GM19351 (cell line): ENCODE measurements at regions not wholly inside any gene's neighbourhood (a gene's known extent, or its start where the extent isn't known, plus 50 kb on each side); places are given as distances from the start of the nearest gene placed in this dataset.

Experiments
- ATAC-seq: cut with Tn5 transposase; IDR thresholded peaks from one replicate; pipeline ENCODE4 v1.9.1; 2021; ENCODE audit warnings: mild to moderate bottlenecking, moderate library complexity; ENCODE audit not compliant: unreplicated experiment

- ATAC-seq: no peak
Measured at GRCh38 chr17:77746393-77746792, 212.1 kb upstream of the TNRC6C start.

GRCh38 chr17:77746896-77747554 is 211.5 kb upstream of the TNRC6C start:
- ATAC-seq: no peak

- ATAC-seq: no peak
Measured at GRCh38 chr17:77748436-77748835, 210.1 kb upstream of the TNRC6C start.

- ATAC-seq: no peak
Measured at GRCh38 chr17:77749321-77749751, 209.2 kb upstream of the TNRC6C start.

GRCh38 chr17:77749989-77750388 is 208.5 kb upstream of the TNRC6C start:
- ATAC-seq: no peak

- no peak for ATAC-seq
Measured at GRCh38 chr17:77750427-77751043, 208.0 kb upstream of the TNRC6C start.

DNA sequence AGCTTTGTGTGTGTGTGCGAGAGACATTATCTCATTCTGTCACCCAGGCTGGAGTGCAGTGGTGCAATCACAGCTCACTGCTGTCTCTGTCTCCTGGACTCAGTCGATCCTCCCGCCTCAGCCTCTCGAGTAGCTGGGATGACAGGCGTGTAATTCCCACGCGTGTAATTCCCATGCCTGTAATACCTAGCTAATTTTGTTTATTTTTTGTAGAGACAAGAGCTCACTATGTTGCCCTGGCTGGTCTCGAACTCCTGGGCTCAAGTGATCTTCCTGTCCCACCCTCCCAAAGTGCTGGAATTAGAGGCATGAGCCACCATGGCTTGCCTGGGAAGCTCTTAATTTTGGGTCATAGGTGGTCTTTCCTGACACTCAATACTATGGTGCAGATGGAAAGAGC is 205.3 kb upstream of the TNRC6C start:
- ATAC-seq: no peak

- ATAC-seq: no peak
Measured at GRCh38 chr17:77753691-77754245, 204.7 kb upstream of the TNRC6C start.

DNA sequence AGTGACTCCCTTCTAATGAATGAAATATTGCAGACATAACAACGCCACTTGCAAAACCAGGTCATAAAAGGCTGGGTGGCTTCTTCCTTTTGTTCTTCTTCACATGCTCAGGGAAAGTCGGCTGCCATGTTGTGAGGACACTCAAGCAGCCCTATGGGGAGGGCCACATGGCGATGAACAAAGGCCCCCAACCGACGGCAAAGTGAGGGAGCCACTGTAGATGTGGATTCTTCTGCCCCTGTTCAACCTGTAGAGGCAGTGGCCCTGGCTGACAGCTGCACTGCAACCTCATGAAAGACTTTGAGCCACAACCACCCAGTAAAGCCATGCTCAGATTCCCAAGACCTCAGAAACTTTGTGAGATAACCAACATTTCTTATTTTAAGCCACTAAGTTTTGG is 203.5 kb upstream of the TNRC6C start:
- ATAC-seq: no peak

DNA sequence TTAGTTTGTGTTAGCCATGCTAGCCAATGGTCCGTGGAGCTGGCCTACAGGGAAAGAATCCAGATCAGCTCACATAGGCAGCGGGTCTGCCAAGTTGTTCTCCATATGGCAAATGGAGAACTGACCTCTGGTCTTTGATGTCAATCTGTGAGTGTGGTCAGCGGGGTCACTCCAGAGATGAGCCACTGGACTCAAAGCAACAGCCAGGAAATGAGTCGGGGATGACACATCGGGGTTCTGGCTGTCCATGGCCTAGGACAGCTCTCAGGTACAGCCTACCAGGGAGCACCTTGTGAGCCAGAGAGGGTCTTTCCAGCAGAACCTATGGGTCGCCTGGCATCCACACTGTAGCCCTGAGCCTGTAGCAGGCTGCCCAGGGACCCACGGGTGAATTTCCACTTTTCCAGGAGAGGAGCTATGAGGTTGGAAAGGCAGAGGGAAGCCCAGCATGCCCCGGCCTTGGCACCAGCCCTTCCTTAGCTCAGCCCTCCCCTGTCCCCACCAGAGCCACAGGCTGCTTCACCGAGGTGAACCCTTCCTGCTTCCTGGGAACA is 203.0 kb upstream of the TNRC6C start:
- ATAC-seq: no peak

DNA sequence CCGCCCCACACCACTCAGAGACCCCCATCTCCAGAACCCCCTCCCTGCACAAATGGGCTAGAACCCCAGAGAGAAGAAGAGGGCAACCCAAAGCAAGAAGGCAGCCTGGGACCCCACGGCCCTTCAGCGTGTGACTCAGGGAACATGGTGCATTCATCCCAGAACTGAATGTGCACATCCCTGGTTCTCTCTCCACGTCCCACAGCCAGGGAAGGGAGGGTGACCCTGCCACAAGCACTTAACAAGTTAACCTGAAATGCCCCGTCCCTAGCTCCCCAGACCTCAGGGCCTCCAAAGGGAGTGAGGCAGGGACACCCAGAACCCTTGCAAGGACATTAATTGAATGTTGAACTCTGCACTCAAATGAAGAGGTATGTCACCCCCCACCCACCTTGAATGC is 202.5 kb upstream of the TNRC6C start:
- ATAC-seq: no peak

DNA sequence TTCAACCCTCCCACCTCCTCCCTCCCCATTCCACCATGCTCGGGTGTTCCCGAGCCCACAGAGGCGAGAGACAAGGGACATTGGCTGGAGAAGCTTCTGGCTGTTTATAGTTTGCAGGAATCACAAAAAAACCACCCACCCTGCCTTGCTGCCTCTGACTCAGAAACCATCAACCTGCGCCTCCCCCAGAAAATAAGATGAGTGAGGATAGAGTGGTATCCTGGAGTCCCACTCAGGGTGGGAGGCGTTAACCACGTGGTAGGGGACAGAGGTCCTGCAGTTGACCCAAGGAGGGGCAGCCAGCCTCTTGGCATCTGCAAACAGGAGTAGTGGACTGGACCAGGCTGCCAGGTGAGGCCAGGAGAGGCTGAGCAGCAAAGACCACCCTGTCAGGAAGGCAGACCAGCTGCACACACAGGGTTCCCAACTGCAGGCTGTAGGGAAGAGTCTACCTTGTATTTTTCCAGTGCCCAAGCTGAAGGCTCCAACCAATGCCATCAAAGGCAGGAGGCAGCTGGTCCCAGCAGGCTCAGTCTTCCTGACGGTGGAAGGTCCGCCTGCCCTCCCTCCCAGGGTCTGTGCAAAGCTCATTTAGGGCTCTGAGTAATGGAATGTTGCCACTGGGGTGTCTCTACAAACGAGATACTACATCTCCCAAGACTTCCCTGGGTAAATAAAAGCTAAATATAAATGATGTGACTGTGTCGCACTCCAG is 201.5 kb upstream of the TNRC6C start:
- no peak for ATAC-seq

DNA sequence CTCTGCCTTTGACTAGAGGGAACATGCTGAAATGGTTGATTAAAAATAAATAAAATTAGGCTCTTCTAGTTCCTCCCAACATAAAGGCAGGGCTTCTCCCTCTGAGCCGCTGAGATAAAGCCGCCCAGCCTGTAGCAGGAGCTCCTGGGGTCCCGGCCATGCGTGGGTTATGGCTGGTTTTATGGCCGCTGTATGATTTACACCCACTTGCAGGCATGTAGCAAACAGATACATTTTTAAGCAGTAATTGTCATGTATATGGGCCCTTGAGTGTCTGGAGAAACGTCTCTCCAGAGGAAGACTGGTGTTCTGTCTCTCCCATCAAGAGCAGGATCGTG is 201.0 kb upstream of the TNRC6C start:
- no peak for ATAC-seq

GRCh38 chr17:77763023-77763422 is 195.5 kb upstream of the TNRC6C start:
- no peak for ATAC-seq

GRCh38 chr17:77763575-77763974 is 194.9 kb upstream of the TNRC6C start:
- ATAC-seq: no peak

DNA sequence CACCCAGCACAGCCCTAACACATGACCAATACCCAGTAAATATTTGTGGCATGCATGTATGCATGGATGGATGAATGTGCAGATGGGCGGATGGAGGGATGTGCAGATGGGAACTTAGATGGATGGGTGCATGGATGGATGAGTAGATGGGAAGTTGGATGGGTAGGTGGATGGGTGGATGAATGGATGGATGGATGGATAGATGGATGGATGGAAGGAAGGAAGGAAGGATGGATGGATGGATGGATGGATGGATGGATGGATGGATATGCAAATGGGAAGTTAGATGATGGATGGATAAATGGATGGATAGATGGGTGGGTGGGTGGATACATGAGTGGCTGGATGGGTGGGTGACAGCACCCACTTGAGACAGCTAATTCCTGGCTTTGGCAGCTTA is 193.2 kb upstream of the TNRC6C start:
- ATAC-seq: no peak

GRCh38 chr17:77767148-77767547 is 191.4 kb upstream of the TNRC6C start:
- no peak for ATAC-seq

DNA sequence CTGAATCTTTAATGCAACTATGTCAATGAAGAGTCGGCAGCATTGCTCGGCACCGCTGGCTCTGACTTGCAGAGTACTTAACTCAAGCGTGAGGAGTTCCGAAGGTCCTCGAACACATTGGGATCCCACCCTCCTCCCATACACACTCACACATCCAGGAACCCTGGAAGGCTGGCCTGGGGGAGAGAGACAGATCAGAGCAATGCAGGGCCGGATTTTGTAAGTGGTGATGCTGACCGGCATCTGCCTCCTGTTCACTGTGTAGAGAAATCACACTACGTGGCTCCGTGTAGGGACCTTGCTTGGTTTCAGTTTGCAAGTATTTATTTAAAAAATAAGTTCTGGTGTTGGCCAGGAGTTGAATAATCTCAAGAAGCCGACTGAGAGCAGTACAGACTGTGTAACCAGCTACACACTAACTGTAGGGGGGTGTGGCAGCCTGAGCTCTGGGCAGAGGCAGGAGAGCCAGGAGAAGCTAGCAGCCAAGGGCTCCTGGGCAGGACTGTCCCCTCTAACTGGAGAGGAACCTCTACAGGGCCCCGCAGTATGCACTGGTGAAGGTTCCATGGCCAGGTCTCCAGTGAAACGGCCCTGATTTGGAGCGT is 190.2 kb upstream of the TNRC6C start:
- no peak for ATAC-seq

DNA sequence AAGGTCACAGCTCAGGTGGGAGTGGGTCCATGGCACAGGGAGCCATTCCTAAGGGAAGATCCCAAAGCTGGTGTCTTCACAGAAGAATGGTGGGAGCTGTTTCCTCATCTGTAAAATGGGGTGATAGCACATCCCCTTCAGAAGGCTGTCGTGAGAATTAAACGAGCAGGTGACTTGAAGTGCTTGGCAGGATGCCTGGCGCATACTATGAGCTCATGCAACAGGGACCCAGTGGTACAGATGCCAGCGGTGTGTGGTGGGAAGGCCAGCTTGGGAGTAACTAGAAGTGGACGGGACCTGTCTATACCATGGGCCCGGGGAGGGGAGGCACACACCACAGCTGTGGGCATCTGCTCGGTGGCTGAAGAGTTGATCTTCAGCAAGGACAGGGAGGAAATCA is 189.3 kb upstream of the TNRC6C start:
- no peak for ATAC-seq

- no peak for ATAC-seq
Measured at GRCh38 chr17:77769762-77770161, 188.7 kb upstream of the TNRC6C start.

DNA sequence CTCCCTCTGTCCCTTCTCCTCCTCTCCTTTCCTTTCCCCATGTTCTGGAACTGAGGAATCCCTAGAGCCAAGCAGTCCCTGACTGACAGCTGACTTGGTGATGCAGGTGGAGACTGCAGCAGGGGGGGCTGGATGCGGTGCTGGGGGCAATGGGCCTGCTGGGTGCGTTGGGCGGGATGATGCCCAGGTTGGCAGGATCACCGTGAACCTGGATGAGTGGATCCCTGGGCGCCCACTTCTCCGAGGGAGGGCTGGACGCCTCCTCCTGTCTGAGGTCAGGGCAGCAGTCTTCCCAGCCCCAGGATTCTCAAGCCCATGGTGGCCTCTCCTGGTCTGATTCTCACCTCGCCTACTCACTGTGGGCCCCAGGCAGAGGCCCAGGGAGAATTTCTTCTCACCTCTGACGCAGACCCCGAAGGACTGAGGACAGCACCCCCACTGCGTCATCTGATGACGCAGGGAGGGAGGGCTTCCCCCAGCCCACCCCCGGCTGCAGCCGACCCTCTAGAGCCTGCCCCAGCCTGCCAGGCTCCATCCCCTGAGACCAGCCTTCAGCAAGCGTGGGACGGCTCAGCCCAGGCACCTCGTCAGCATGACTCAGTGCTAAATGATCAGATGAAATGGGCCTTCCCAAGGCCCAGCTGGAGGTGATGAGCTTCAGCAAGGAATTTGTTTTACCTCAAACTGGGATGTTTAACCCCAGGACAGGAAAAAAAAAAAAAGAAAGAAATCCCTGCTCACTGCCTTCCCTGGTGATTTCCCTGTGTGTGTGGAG is 188.0 kb upstream of the TNRC6C start:
- no peak for ATAC-seq
